Muscle layer of colon (tissue), 2 donors: ENCODE measurements at regions not wholly inside any gene's neighbourhood (a gene's known extent, or its start where the extent isn't known, plus 50 kb on each side); places are given as distances from the start of the nearest gene placed in this dataset.
"Not testable (repeated sequence)": the region's sequence is repeated elsewhere in the genome, so short reads cannot be mapped to it uniquely, and the experiment has no call there.

Experiments
- H3K27ac ChIP-seq: one replicate; pipeline ENCODE4 v1.7.0; 2013; ENCODE audit warnings: low read depth, mild to moderate bottlenecking, low read length, moderate library complexity
- H3K27me3 ChIP-seq, 2 donors: one replicate each; pipeline ENCODE4 v1.7.0; 2013; ENCODE audit warnings: low read length in 2 of 2, mild to moderate bottlenecking in 2 of 2; ENCODE audit not compliant: insufficient read depth in 2 of 2, control insufficient read depth in 1 of 2
- H3K36me3 ChIP-seq: one replicate; pipeline ENCODE4 v1.7.0; 2013; ENCODE audit warnings: mild to moderate bottlenecking, low read length; ENCODE audit not compliant: insufficient read depth
- H3K4me1 ChIP-seq: one replicate; pipeline ENCODE4 v1.7.0; 2013; ENCODE audit warnings: mild to moderate bottlenecking, low read length; ENCODE audit not compliant: insufficient read depth
- H3K4me3 ChIP-seq, 2 donors: one replicate each; pipeline ENCODE4 v1.7.0; 2013; ENCODE audit warnings: low read length in 2 of 2, low read depth in 1 of 2, mild to moderate bottlenecking in 1 of 2, moderate library complexity in 1 of 2
- H3K9ac ChIP-seq: one replicate; pipeline ENCODE4 v1.7.0; 2013; ENCODE audit warnings: low read length
- H3K9me3 ChIP-seq: one replicate; pipeline ENCODE4 v1.7.0; 2013; ENCODE audit warnings: mild to moderate bottlenecking, low read length
- donor health status: abdominal sarcoma.
- donor health status: Adenocarcinoma of cecum.

GRCh38 chr3:155995525-155996370 is 124.6 kb upstream of the KCNAB1 start:
- no peak overlapping the region for H3K27ac ChIP-seq
- H3K36me3 ChIP-seq: no peaks in the 10 kb centered on the region
- peaks cover 4% of the 10 kb centered on the region for H3K4me1 ChIP-seq
- H3K9ac ChIP-seq: no peak overlapping the region
- H3K4me3 ChIP-seq: no peak overlapping the region
- no peaks in the 10 kb centered on the region for H3K9me3 ChIP-seq
- no peaks in the 10 kb centered on the region for H3K27me3 ChIP-seq

- Histone ChIP-seq H3K36me3 (no peaks in the 10 kb centered on the region), H3K4me3 (no peak overlapping the region), H3K27ac (no peak overlapping the region), H3K9ac (no peak overlapping the region), H3K27me3 (no peaks in the 10 kb centered on the region), H3K4me1 (no peaks in the 10 kb centered on the region), H3K9me3 (no peaks in the 10 kb centered on the region)
These were observed 123.5 kb upstream of the KCNAB1 start for GRCh38 chr3:155996882-155997281.

- H3K9ac ChIP-seq, H3K27ac ChIP-seq, H3K4me3 ChIP-seq, H3K9me3 ChIP-seq, H3K36me3 ChIP-seq, H3K27me3 ChIP-seq, H3K4me1 ChIP-seq: not testable (repeated sequence)
These were observed 122.2 kb upstream of the KCNAB1 start for GRCh38 chr3:155998173-155998572.

- Histone ChIP-seq H3K27ac (no peak overlapping the region), H3K9me3 (no peaks in the 10 kb centered on the region), H3K36me3 (no peaks in the 10 kb centered on the region), H3K4me1 (no peaks in the 10 kb centered on the region), H3K9ac (no peak overlapping the region), H3K4me3 (no peak overlapping the region), H3K27me3 (no peaks in the 10 kb centered on the region)
These were observed 114.6 kb upstream of the KCNAB1 start for GRCh38 chr3:156005736-156006135.

GRCh38 chr3:156010829-156011228 is 109.5 kb upstream of the KCNAB1 start:
- no peaks in the 10 kb centered on the region for H3K9me3 ChIP-seq
- H3K27ac ChIP-seq: no peak overlapping the region
- no peak overlapping the region for H3K9ac ChIP-seq
- no peak overlapping the region for H3K4me3 ChIP-seq
- no peaks in the 10 kb centered on the region for H3K36me3 ChIP-seq
- no peaks in the 10 kb centered on the region for H3K4me1 ChIP-seq
- no peaks in the 10 kb centered on the region for H3K27me3 ChIP-seq

- no peaks in the 10 kb centered on the region for H3K27me3 ChIP-seq
- H3K9me3 ChIP-seq: no peaks in the 10 kb centered on the region
- H3K4me3 ChIP-seq: no peak overlapping the region
- no peaks in the 10 kb centered on the region for H3K36me3 ChIP-seq
- no peak overlapping the region for H3K9ac ChIP-seq
- no peaks in the 10 kb centered on the region for H3K4me1 ChIP-seq
- no peak overlapping the region for H3K27ac ChIP-seq
These were observed 105.9 kb upstream of the KCNAB1 start for GRCh38 chr3:156014489-156014888.

- Histone ChIP-seq H3K4me1 (no peaks in the 10 kb centered on the region), H3K27ac (no peak overlapping the region), H3K9me3 (no peaks in the 10 kb centered on the region), H3K36me3 (no peaks in the 10 kb centered on the region), H3K9ac (no peak overlapping the region), H3K27me3 (no peaks in the 10 kb centered on the region), H3K4me3 (no peak overlapping the region)
These were observed 103.5 kb upstream of the KCNAB1 start for GRCh38 chr3:156016902-156017301.

GRCh38 chr3:156017352-156018030 is 102.9 kb upstream of the KCNAB1 start:
- H3K27ac ChIP-seq: no peak overlapping the region
- H3K36me3 ChIP-seq: no peaks in the 10 kb centered on the region
- H3K9ac ChIP-seq: no peak overlapping the region
- no peak overlapping the region for H3K4me3 ChIP-seq
- no peaks in the 10 kb centered on the region for H3K9me3 ChIP-seq
- H3K4me1 ChIP-seq: no peaks in the 10 kb centered on the region
- H3K27me3 ChIP-seq: no peaks in the 10 kb centered on the region

- H3K4me3 ChIP-seq: peak overlapping the region in 1 of 2 donors; percentile 26
- no peaks in the 10 kb centered on the region for H3K36me3 ChIP-seq
- no peak overlapping the region for H3K27ac ChIP-seq
- peaks cover 3% of the 10 kb centered on the region for H3K4me1 ChIP-seq
- no peak overlapping the region for H3K9ac ChIP-seq
- no peaks in the 10 kb centered on the region for H3K9me3 ChIP-seq
- H3K27me3 ChIP-seq: no peaks in the 10 kb centered on the region
These were observed 95.4 kb upstream of the KCNAB1 start for GRCh38 chr3:156024904-156025533.

GRCh38 chr3:156029208-156029607 is 91.2 kb upstream of the KCNAB1 start:
- no peak overlapping the region for H3K4me3 ChIP-seq
- H3K9ac ChIP-seq: no peak overlapping the region
- H3K36me3 ChIP-seq: no peaks in the 10 kb centered on the region

GRCh38 chr3:156030723-156031122 is 89.7 kb upstream of the KCNAB1 start:
- no peaks in the 10 kb centered on the region for H3K36me3 ChIP-seq
- no peak overlapping the region for H3K4me3 ChIP-seq
- no peaks in the 10 kb centered on the region for H3K4me1 ChIP-seq
- no peak overlapping the region for H3K27ac ChIP-seq
- no peaks in the 10 kb centered on the region for H3K9me3 ChIP-seq
- H3K9ac ChIP-seq: no peak overlapping the region
- no peaks in the 10 kb centered on the region for H3K27me3 ChIP-seq

More at GRCh38 chr3:156029208-156029607, 91.2 kb upstream of the KCNAB1 start:
- Histone ChIP-seq H3K4me1 (peaks cover 3% of the 10 kb centered on the region), H3K9me3 (no peaks in the 10 kb centered on the region), H3K27me3 (no peaks in the 10 kb centered on the region), H3K27ac (no peak overlapping the region)
